NCI-H1694 treated with DMSO at 0.1 percent for 48 hours (cell line): ENCODE measurements at regions not wholly inside any gene's neighbourhood (a gene's known extent, or its start where the extent isn't known, plus 50 kb on each side); places are given as distances from the start of the nearest gene placed in this dataset.

Source experiments
- DNase-seq: peaks from one replicate; lab custom pipeline; 2025; lab: John Stamatoyannopoulos, UW

GRCh38 chr9:126126807-126127206 lies 199.8 kb upstream of the MVB12B start:
- no peak for DNase-seq

GRCh38 chr9:126127591-126127990 lies 199.0 kb upstream of the MVB12B start:
- DNase-seq: no peak

- DNase-seq: no peak
Measured at GRCh38 chr9:126128494-126129142, 198.0 kb upstream of the MVB12B start.

- no peak for DNase-seq
Measured at GRCh38 chr9:126131066-126132010, 195.3 kb upstream of the MVB12B start.

DNA sequence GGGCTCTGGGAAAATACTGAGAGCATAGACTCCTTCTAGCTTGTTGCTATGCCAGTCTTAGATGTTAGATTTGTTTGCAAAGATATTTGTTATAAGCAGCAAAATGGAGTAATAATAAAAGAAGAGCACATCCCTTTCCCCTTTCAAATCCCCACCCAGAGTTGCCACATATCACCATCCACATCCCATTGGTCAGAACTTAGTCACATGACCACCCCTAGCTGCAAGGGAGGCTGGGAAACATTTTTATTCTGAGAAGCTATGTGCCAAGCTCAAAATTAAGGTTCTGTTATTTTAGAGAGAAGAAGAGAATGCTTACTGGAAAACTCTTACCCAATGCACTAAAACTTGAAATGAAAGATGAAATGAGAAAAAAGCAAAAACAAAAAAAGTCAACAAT lies 193.9 kb upstream of the MVB12B start:
- no peak for DNase-seq

DNA sequence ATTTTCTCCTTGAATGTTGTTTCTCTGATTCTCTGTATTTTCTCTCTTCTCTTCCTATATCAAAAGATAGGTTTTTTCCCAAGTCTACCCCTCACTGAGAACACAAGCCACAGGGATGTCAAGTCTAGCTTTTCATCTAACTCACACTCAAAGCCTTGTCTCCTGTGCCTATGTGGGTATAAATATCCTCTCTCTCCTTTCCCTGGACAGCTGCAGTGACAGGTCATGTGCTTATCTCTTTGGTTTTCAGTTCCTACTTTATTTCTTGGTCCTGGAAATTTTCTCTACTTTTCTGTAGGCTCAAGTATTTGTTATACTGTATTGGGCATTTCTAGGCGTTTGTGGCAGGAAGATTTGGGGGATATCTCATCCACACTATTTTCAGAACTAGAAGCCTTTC lies 182.4 kb upstream of the MVB12B start:
- no peak for DNase-seq

- no peak for DNase-seq
Measured at GRCh38 chr9:126144603-126145456, 181.8 kb upstream of the MVB12B start.

DNA sequence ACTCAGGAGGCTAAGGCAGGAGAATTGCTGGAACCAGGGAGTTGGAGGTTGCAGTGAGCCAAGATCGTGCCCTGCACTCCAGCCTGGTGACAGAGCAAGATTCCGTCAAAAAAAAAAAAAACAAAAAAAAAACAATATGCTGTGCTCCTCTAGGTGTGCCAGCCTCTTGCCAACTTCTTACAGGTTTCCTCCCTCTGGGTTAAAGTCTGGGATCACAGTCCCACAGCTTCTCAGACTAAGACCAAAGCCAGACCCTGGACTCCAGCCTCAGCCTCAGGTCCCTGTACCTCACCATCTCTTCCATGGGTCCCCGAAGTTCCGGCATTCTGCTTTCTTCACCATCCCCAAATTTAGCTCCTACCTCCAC lies 180.8 kb upstream of the MVB12B start:
- DNase-seq: no peak

DNA sequence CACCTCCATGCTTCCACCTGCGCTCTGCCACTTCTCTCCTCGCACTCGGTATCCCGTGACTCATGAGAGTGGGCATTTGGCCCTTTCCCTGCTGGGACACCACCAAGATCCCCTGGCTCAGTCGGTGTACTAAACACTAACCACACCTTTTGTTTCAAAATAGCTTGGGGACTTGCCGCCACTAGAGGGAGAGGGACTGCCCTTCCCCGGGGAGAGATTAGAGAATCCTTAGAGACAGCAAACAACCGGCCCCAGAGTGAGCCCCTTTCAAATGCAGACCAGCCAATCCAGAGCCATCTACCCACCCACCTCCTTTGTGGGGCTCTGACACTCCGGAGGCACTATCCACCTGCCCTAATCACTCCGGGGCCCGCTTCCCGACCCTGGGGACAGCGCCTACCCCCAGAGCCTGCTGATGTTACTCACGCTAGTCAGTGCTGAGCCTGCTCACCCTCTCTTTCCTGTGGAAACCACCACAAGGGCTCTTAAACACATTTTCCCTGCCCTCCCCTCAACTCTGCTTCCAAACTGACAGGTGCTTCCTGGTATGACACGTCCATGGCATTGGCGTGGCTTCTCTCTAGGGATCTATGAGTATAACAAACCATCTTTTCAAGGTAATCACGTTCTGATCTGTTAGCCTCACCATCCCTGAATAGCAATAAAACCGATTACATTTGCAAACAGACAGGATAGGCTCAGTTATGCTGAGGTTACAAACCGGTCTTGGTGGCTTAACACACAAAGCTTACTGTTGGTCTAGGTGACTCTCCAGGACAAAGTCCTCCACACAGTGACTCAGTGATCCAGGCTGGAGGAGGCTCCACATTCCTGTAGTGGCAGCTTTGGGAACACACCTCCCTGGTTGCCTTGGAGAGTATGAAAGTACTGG lies 180.1 kb upstream of the MVB12B start:
- no peak for DNase-seq

GRCh38 chr9:126147186-126147935 lies 179.3 kb upstream of the MVB12B start:
- DNase-seq: no peak

- no peak for DNase-seq
Measured at GRCh38 chr9:126147936-126148870, 178.4 kb upstream of the MVB12B start.

- no peak for DNase-seq
Measured at GRCh38 chr9:126148994-126149393, 177.6 kb upstream of the MVB12B start.

- no peak for DNase-seq
Measured at GRCh38 chr9:126149661-126150060, 177.0 kb upstream of the MVB12B start.

- no peak for DNase-seq
Measured at GRCh38 chr9:126150411-126151030, 176.1 kb upstream of the MVB12B start.

- no peak for DNase-seq
Measured at GRCh38 chr9:126151031-126151685, 175.5 kb upstream of the MVB12B start.

GRCh38 chr9:126151686-126152134 lies 174.9 kb upstream of the MVB12B start:
- no peak for DNase-seq

DNA sequence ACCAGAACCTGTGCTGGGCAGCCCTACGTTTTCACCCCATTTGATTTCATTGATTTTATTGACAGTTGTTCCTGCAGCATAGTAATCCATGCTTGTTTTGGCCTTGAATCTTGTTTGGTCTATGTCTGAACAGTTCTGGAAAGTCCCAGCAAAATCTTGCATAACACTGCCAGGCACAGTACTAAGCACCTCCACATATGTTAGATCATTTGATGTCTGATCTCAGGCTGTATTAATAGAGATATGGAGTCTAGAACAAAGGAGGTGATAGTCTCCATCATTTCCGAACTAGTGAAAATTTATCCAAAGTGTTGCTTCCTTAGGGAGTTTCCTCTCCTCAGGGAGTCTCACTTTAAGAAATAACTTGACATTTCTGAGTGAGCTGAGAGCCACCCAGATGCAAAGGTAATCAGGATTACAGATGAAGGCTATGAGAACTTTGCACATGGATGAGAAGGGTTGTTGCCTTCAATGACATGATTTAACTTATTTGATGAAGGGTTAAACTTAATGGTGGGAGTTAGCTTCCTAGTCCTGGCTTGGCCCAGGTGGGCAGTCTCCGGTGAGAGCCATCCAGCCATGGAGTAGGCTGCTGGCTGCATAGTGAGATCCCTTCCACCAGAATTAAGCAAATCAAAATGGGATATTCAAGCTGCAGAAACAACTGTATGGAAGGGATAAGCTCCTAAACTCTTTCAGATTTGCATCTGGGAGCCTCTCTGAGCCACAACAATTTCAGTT lies 173.8 kb upstream of the MVB12B start:
- no peak for DNase-seq

DNA sequence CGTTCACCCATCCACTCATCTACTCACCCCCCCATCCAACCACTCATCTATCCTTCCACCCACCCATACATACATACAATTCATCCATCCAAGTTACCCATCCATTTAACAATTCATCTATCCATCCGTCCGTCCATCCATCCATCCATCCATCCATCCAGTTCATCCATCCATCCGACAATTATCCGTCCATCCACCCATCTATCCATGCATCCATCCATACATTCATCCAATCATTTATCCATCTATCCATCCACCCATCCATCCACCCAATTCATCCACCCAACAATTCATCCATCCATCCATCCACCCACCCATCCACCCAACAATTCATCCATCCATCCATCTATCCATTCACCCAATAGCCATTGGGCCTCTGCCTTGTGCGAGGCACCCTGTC lies 173.2 kb upstream of the MVB12B start:
- no peak for DNase-seq
